Liver (tissue), 8 donors: ENCODE measurements at regions not wholly inside any gene's neighbourhood (a gene's known extent, or its start where the extent isn't known, plus 50 kb on each side); places are given as distances from the start of the nearest gene placed in this dataset.
"Not testable (repeated sequence)": the region's sequence is repeated elsewhere in the genome, so short reads cannot be mapped to it uniquely, and the experiment has no call there.

Source experiments
- DNase-seq: peaks from one replicate; pipeline ENCODE4 v3.0.0-alpha.2; 2017; ENCODE audit warnings: low spot score
- H3K27ac ChIP-seq, 2 donors: one replicate each; pipeline ENCODE4 v1.7.0; 2013; ENCODE audit warnings: inconsistent platforms in 2 of 2, low read length in 2 of 2, control low read depth in 1 of 2, low read depth in 1 of 2, mild to moderate bottlenecking in 1 of 2
- H3K27me3 ChIP-seq, 4 donors: one replicate each; pipeline versions ENCODE4 v1.6.1 to v1.7.0; 2013; ENCODE audit warnings: low read length in 3 of 4, inconsistent platforms in 1 of 4, mild to moderate bottlenecking in 1 of 4, moderate library complexity in 1 of 4; ENCODE audit not compliant: control insufficient read depth in 4 of 4, insufficient read depth in 4 of 4
- H3K36me3 ChIP-seq, 4 donors: one replicate each; pipeline versions ENCODE4 v1.6.1 to v1.7.0; 2013; ENCODE audit warnings: low read length in 3 of 4, mild to moderate bottlenecking in 3 of 4, low read depth in 1 of 4, moderate library complexity in 1 of 4; ENCODE audit not compliant: control insufficient read depth in 4 of 4, insufficient read depth in 3 of 4
- H3K4me1 ChIP-seq, 4 donors: one replicate each; pipeline versions ENCODE4 v1.6.1 to v1.7.0; 2013; ENCODE audit warnings: low read length in 3 of 4, mild to moderate bottlenecking in 3 of 4, moderate library complexity in 1 of 4; ENCODE audit not compliant: control insufficient read depth in 4 of 4, insufficient read depth in 4 of 4
- H3K4me3 ChIP-seq, 3 donors: one replicate each; pipeline versions ENCODE4 v1.6.1 to v1.7.0; 2013; ENCODE audit warnings: low read length in 3 of 3, control low read depth in 1 of 3, low read depth in 1 of 3, mild to moderate bottlenecking in 1 of 3
- H3K9ac ChIP-seq, 2 donors: one replicate each; pipeline ENCODE4 v1.7.0; 2013; ENCODE audit warnings: low read length in 2 of 2, mild to moderate bottlenecking in 2 of 2, moderate library complexity in 2 of 2, control low read depth in 1 of 2, low read depth in 1 of 2
- H3K9me3 ChIP-seq, 4 donors: one replicate each; pipeline versions ENCODE4 v1.6.1 to v1.7.0; 2013; ENCODE audit warnings: low read length in 3 of 4; ENCODE audit not compliant: control insufficient read depth in 4 of 4
- FOXA1 ChIP-seq: IDR thresholded peaks from 2 replicates; pipeline ENCODE4 v1.6.1; 2016; ENCODE audit warnings: antibody characterized with exemption
- FOXA2 ChIP-seq: IDR thresholded peaks from 2 replicates; pipeline ENCODE4 v1.6.1; 2016; ENCODE audit warnings: antibody characterized with exemption
- GABPA ChIP-seq, 2 donors: IDR thresholded peaks in 1 of 2; conservative IDR thresholded peaks in 1 of 2; 2 replicates each; pipeline ENCODE4 v1.6.1; 2016; ENCODE audit warnings: antibody characterized with exemption in 2 of 2, mild to moderate bottlenecking in 1 of 2, moderate library complexity in 1 of 2
- HNF4A ChIP-seq, 2 donors: conservative IDR thresholded peaks; 2 replicates each; pipeline ENCODE4 v1.6.1; 2016; ENCODE audit warnings: antibody characterized with exemption in 2 of 2, mild to moderate bottlenecking in 2 of 2
- HNF4G ChIP-seq: IDR thresholded peaks from 2 replicates; pipeline ENCODE4 v1.6.1; 2016; ENCODE audit warnings: antibody characterized with exemption
- JUND ChIP-seq, 2 donors: IDR thresholded peaks; 2 replicates each; pipeline ENCODE4 v1.6.1; 2016; ENCODE audit warnings: antibody characterized with exemption in 2 of 2
- NR2F2 ChIP-seq: IDR thresholded peaks from 2 replicates; pipeline ENCODE4 v1.6.1; 2016; ENCODE audit warnings: antibody characterized with exemption
- RXRA ChIP-seq, 2 donors: IDR thresholded peaks; 2 replicates each; pipeline ENCODE4 v1.6.1; 2017 to 2018; ENCODE audit warnings: antibody characterized with exemption in 2 of 2, mild to moderate bottlenecking in 1 of 2
- SP1 ChIP-seq: IDR thresholded peaks from 2 replicates; pipeline ENCODE4 v1.6.1; 2018; ENCODE audit warnings: antibody characterized with exemption, mild to moderate bottlenecking
- TAF1 ChIP-seq: conservative IDR thresholded peaks from 2 replicates; pipeline ENCODE4 v1.6.1; 2016; ENCODE audit warnings: antibody characterized with exemption, mild to moderate bottlenecking
- YY1 ChIP-seq: IDR thresholded peaks from 2 replicates; pipeline ENCODE4 v1.6.1; 2016; ENCODE audit warnings: antibody characterized with exemption, mild to moderate bottlenecking
- WGBS: extraction: QIAGEN DNeasy Blood & Tissue Kit; methylation state at CpG from one replicate; pipeline ENCODE4 v1.1.7; 2013; 5-methylcytosine and 5-hydroxymethylcytosine counted together
- TF ChIP-seq, protein P1 (sequence below): IDR thresholded peaks from 2 replicates; pipeline ENCODE4 v1.6.1; 2016; ENCODE audit warnings: antibody characterized with exemption
- TF ChIP-seq, protein P2 (sequence below): IDR thresholded peaks from 2 replicates; pipeline ENCODE4 v1.6.1; 2016; ENCODE audit warnings: antibody characterized with exemption
- TF ChIP-seq, protein P3 (sequence below): fragments of 150-350 bp; IDR thresholded peaks from 2 replicates; pipeline ENCODE4 v1.5.1; 2017; ENCODE audit warnings: improper control_type of control experiment, low read depth, low read length; ENCODE audit not compliant: missing input control
- TF ChIP-seq, protein P4 (sequence below): IDR thresholded peaks from 2 replicates; pipeline ENCODE4 v1.6.1; 2016; ENCODE audit warnings: antibody characterized with exemption, mild to moderate bottlenecking
- donor health status: healthy.
- donor health status: healthy.
- donor health status: healthy.
- donor health status: healthy.
- donor health status: healthy.

DNA sequence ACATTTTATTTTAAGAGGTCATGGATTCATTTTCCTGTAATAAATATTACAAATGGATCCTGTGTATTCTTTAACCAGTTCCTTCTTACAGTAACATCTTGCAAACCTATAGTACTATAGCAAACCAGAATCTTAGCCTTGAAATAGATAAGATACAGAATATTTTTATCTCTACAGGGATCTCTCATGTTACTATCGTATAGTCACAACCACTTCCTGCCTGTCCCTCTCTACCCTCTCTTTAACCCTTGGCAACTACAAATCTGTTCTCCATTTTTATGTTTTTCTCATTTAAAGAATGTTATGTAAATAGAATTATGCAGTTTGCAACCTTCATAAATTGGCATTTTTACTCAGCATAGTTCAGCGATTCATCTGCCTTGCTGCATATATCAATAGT is 454.0 kb downstream of the DIRAS2 start:
- no peak overlapping the region for H3K4me3 ChIP-seq
- no peaks in the 10 kb centered on the region for H3K9me3 ChIP-seq
- no peak for DNase-seq
- TF ChIP-seq FOXA1 (no peak), HNF4A (conservative IDR thresholded peaks at IDR 0.05) (no peak), NR2F2 (no peak), YY1 (no peak), GABPA (IDR thresholded peaks at IDR 0.05 in 1 of 2, conservative IDR thresholded peaks at IDR 0.05 in 1 of 2) (no peak), SP1 (no peak), HNF4G (no peak), JUND (IDR thresholded peaks at IDR 0.05) (no peak), FOXA2 (no peak), TAF1 (no peak), RXRA (IDR thresholded peaks at IDR 0.05) (no peak)
- TF ChIP-seq, protein P1, sequence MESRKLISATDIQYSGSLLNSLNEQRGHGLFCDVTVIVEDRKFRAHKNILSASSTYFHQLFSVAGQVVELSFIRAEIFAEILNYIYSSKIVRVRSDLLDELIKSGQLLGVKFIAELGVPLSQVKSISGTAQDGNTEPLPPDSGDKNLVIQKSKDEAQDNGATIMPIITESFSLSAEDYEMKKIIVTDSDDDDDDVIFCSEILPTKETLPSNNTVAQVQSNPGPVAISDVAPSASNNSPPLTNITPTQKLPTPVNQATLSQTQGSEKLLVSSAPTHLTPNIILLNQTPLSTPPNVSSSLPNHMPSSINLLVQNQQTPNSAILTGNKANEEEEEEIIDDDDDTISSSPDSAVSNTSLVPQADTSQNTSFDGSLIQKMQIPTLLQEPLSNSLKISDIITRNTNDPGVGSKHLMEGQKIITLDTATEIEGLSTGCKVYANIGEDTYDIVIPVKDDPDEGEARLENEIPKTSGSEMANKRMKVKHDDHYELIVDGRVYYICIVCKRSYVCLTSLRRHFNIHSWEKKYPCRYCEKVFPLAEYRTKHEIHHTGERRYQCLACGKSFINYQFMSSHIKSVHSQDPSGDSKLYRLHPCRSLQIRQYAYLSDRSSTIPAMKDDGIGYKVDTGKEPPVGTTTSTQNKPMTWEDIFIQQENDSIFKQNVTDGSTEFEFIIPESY: no peak
- TF ChIP-seq, protein P2, sequence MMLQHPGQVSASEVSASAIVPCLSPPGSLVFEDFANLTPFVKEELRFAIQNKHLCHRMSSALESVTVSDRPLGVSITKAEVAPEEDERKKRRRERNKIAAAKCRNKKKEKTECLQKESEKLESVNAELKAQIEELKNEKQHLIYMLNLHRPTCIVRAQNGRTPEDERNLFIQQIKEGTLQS: no peak
- TF ChIP-seq, protein P3, sequence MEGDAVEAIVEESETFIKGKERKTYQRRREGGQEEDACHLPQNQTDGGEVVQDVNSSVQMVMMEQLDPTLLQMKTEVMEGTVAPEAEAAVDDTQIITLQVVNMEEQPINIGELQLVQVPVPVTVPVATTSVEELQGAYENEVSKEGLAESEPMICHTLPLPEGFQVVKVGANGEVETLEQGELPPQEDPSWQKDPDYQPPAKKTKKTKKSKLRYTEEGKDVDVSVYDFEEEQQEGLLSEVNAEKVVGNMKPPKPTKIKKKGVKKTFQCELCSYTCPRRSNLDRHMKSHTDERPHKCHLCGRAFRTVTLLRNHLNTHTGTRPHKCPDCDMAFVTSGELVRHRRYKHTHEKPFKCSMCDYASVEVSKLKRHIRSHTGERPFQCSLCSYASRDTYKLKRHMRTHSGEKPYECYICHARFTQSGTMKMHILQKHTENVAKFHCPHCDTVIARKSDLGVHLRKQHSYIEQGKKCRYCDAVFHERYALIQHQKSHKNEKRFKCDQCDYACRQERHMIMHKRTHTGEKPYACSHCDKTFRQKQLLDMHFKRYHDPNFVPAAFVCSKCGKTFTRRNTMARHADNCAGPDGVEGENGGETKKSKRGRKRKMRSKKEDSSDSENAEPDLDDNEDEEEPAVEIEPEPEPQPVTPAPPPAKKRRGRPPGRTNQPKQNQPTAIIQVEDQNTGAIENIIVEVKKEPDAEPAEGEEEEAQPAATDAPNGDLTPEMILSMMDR: no peak
- TF ChIP-seq, protein P4, sequence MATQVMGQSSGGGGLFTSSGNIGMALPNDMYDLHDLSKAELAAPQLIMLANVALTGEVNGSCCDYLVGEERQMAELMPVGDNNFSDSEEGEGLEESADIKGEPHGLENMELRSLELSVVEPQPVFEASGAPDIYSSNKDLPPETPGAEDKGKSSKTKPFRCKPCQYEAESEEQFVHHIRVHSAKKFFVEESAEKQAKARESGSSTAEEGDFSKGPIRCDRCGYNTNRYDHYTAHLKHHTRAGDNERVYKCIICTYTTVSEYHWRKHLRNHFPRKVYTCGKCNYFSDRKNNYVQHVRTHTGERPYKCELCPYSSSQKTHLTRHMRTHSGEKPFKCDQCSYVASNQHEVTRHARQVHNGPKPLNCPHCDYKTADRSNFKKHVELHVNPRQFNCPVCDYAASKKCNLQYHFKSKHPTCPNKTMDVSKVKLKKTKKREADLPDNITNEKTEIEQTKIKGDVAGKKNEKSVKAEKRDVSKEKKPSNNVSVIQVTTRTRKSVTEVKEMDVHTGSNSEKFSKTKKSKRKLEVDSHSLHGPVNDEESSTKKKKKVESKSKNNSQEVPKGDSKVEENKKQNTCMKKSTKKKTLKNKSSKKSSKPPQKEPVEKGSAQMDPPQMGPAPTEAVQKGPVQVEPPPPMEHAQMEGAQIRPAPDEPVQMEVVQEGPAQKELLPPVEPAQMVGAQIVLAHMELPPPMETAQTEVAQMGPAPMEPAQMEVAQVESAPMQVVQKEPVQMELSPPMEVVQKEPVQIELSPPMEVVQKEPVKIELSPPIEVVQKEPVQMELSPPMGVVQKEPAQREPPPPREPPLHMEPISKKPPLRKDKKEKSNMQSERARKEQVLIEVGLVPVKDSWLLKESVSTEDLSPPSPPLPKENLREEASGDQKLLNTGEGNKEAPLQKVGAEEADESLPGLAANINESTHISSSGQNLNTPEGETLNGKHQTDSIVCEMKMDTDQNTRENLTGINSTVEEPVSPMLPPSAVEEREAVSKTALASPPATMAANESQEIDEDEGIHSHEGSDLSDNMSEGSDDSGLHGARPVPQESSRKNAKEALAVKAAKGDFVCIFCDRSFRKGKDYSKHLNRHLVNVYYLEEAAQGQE: no peak
- WGBS: 69% methylated on average over 2 of the region's 2 CpGs
- H3K36me3 ChIP-seq: no peaks in the 10 kb centered on the region
- no peak overlapping the region for H3K27ac ChIP-seq
- H3K9ac ChIP-seq: no peak overlapping the region
- no peaks in the 10 kb centered on the region for H3K4me1 ChIP-seq
- no peaks in the 10 kb centered on the region for H3K27me3 ChIP-seq

DNA sequence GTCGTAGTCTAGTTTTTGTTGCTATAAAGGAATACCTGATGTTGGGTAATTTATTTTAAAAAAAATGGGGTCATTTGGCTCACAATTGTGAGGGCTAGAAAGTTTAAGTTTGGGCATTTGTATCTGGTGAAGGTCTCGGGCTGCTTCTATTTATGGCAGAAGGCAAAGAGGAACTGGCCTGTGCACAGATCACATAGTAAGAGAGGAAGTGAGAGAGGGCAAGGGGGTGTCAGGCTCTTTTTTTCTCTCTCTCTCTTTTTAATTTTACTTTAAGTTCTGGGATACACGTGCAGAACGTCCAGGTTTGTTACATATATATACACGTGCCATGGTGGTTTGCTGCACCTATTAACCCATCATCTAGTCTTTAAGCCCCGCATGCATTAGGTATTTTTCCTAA is 453.3 kb downstream of the DIRAS2 start:
- no peak for TF ChIP-seq HNF4G
- TF ChIP-seq, protein P2: no peak
- TF ChIP-seq, protein P3: no peak
- TF ChIP-seq SP1: no peak
- no peak for TF ChIP-seq RXRA (IDR thresholded peaks at IDR 0.05)
- no peak for TF ChIP-seq TAF1
- no peak for TF ChIP-seq NR2F2
- TF ChIP-seq YY1: no peak
- H3K36me3 ChIP-seq: no peaks in the 10 kb centered on the region
- no peak overlapping the region for H3K4me3 ChIP-seq
- no peaks in the 10 kb centered on the region for H3K27me3 ChIP-seq
- no peaks in the 10 kb centered on the region for H3K4me1 ChIP-seq
- DNase-seq: no peak
- no peaks in the 10 kb centered on the region for H3K9me3 ChIP-seq
- no peak overlapping the region for H3K27ac ChIP-seq
- WGBS: 71% methylated on average over 6 of the region's 6 CpGs
- H3K9ac ChIP-seq: no peak overlapping the region

DNA sequence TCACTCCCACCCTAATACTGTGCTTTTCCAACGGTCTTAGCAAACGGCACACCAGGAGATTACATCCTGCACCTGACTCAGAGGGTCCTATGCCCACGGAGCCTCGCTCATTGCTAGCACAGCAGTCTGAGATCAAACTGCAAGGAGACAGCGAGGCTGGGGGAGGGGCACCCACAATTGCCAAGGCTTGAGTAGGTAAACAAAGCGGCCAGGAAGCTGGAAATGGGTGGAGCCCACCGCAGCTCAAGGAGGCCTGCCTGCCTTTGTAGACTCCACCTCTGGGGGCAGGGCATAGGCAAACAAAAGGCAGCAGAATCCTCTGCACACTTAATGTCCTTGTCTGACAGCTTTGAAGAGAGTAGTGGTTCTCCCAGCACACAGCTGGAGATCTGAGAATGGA is 450.2 kb downstream of the DIRAS2 start:
- DNase-seq, H3K9me3 ChIP-seq, H3K9ac ChIP-seq, H3K36me3 ChIP-seq, H3K4me3 ChIP-seq, H3K27me3 ChIP-seq, H3K4me1 ChIP-seq, H3K27ac ChIP-seq: not testable (repeated sequence)
- 75% methylated on average over 7 of the region's 7 CpGs for WGBS
